Vagina (tissue), 2 donors: ENCODE measurements at regions not wholly inside any gene's neighbourhood (a gene's known extent, or its start where the extent isn't known, plus 50 kb on each side); places are given as distances from the start of the nearest gene placed in this dataset.

ENCODE experiments used
- DNase-seq, 2 donors: peaks; one replicate each; pipeline ENCODE4 v3.0.0-alpha.2; 2017; ENCODE audit errors: extremely low spot score in 2 of 2
- H3K27ac ChIP-seq: fragments of 200-600 bp; sonication (generic); one replicate; pipeline ENCODE4 v1.5.1; 2019
- H3K27me3 ChIP-seq: fragments of 200-600 bp; sonication (generic); one replicate; pipeline ENCODE4 v1.5.1; 2019
- H3K36me3 ChIP-seq, 2 donors: fragments of 200-600 bp; sonication (generic); one replicate each; pipeline ENCODE4 v1.5.1; 2017 to 2019
- H3K4me1 ChIP-seq: fragments of 200-600 bp; sonication (generic); one replicate; pipeline ENCODE4 v1.5.1; 2019
- H3K4me3 ChIP-seq, 2 donors: fragments of 200-600 bp; sonication (generic); 1 replicate in 1 of 2; 2 replicates in 1 of 2; pipeline ENCODE4 v1.5.1; 2016 to 2019
- H3K9me3 ChIP-seq: fragments of 200-600 bp; sonication (generic); one replicate; pipeline ENCODE4 v1.5.1; 2019
- POLR2A ChIP-seq, 2 donors: fragments of 450-650 bp; IDR thresholded peaks; one replicate each; pipeline ENCODE4 v1.6.1; 2017; ENCODE audit warnings: antibody characterized with exemption in 2 of 2, mild to moderate bottlenecking in 2 of 2, moderate library complexity in 2 of 2
- POLR2AphosphoS5 ChIP-seq, 2 donors: sonication (generic); formaldehyde crosslinking; IDR thresholded peaks; one replicate each; pipeline ENCODE4 v1.9.0; 2017; ENCODE audit warnings: antibody characterized with exemption in 2 of 2, mild to moderate bottlenecking in 2 of 2, low read depth in 1 of 2; ENCODE audit not compliant: insufficient read depth in 1 of 2
- intact Hi-C: fragments of 100-400 bp; cut with DNase I; formaldehyde crosslinking; loops from one replicate; pipeline ENCODE4 v1.15.1; 2023
- TF ChIP-seq, protein P1 (sequence below), 3 experiments: fragments of 450-650 bp in 2 of 3; fragments of 200-600 bp in 1 of 3; sonication (generic) in 1 of 3; IDR thresholded peaks; one replicate each; pipeline ENCODE4 v1.5.1; 2017 to 2019; ENCODE audit warnings: antibody characterized with exemption in 3 of 3, mild to moderate bottlenecking in 2 of 3, moderate library complexity in 2 of 3

DNA sequence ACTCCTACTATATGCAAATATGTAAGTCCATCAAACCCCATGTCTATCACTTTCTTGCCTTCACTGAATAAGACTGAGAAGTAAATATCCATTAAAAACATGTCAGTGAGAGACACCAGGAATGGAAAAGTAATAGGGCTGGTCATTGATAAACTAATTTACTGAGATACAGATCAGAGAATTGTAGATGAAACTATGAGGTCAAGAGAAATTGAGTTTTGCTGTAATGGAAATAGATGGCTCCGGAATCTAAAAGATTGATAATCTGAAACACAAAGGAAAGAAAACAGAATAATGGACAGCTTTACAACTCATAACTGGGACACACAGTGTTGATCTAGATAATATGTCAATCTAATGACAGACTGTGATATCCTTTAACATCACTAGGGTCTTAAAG is 1018.3 kb upstream of the RAG2 start:
- Histone ChIP-seq H3K27me3 (no peaks in the 10 kb centered on the region), H3K4me1 (no peaks in the 10 kb centered on the region), H3K9me3 (no peaks in the 10 kb centered on the region), H3K36me3 (no peaks in the 10 kb centered on the region), H3K4me3 (no peak overlapping the region), H3K27ac (no peak overlapping the region)
- intact Hi-C loops = loop anchor here (10.0 kb wide), 1 partner anchor 69 kb away; no protein-coding TSS in a partner anchor
- no peak for DNase-seq
- TF ChIP-seq POLR2AphosphoS5 (IDR thresholded peaks at IDR 0.05; ENCODE audit: insufficient read depth in 1 of 2, low read depth in 1 of 2) = no peak
- TF ChIP-seq, protein P1, sequence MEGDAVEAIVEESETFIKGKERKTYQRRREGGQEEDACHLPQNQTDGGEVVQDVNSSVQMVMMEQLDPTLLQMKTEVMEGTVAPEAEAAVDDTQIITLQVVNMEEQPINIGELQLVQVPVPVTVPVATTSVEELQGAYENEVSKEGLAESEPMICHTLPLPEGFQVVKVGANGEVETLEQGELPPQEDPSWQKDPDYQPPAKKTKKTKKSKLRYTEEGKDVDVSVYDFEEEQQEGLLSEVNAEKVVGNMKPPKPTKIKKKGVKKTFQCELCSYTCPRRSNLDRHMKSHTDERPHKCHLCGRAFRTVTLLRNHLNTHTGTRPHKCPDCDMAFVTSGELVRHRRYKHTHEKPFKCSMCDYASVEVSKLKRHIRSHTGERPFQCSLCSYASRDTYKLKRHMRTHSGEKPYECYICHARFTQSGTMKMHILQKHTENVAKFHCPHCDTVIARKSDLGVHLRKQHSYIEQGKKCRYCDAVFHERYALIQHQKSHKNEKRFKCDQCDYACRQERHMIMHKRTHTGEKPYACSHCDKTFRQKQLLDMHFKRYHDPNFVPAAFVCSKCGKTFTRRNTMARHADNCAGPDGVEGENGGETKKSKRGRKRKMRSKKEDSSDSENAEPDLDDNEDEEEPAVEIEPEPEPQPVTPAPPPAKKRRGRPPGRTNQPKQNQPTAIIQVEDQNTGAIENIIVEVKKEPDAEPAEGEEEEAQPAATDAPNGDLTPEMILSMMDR (IDR thresholded peaks at IDR 0.05) = no peak
- no peak for TF ChIP-seq POLR2A (IDR thresholded peaks at IDR 0.05)

DNA sequence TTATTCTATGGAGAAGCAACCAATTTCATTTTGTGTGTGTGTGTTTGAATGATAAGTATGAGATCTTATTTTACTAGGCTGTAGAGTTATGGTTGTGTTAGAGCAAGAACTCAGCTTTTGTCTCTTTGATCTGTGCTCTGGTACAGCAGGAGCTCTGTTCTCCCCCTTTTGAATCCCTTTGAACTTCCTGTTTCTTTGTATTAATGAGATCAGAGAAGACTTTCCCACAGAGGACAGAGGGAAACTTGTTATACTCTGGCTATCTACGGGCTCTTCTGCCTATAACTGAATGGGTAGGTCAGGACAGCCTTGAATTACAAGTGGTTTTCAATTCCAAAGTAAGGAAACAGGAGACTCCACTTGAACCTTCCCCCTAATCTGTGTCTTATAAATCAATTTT is 1015.0 kb upstream of the RAG2 start:
- H3K4me1 ChIP-seq = no peaks in the 10 kb centered on the region
- no peak for DNase-seq
- no peaks in the 10 kb centered on the region for H3K27me3 ChIP-seq
- no peak overlapping the region for H3K27ac ChIP-seq
- no peaks in the 10 kb centered on the region for H3K9me3 ChIP-seq
- TF ChIP-seq, protein P1 (IDR thresholded peaks at IDR 0.05) = no peak
- TF ChIP-seq POLR2A (IDR thresholded peaks at IDR 0.05) = no peak
- TF ChIP-seq POLR2AphosphoS5 (IDR thresholded peaks at IDR 0.05; ENCODE audit: insufficient read depth in 1 of 2, low read depth in 1 of 2) = no peak
- intact Hi-C loops = loop anchor here (10.0 kb wide), 1 partner anchor 72 kb away; no protein-coding TSS in a partner anchor
- no peak overlapping the region for H3K4me3 ChIP-seq
- no peaks in the 10 kb centered on the region for H3K36me3 ChIP-seq

DNA sequence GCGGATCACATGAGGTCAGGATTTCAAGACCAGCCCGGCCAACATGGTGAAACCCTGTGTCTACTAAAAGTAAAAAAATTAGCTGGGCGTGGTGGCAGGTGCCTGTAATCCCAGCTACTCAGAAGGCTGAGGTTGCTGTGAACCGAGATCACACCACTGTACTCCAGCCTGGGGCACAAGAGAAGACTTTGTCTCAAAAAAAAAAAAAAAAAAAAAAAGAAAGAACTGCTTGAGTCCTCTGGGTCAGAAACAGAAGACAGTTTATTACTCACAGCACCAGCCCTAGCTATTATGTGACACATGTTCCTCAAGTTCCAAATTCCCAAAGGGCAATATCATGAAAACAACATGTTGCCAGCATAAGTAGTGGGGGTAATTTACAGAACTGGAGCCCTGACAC is 1014.1 kb upstream of the RAG2 start:
- Histone ChIP-seq H3K27ac (no peak overlapping the region), H3K4me1 (no peaks in the 10 kb centered on the region), H3K36me3 (no peaks in the 10 kb centered on the region), H3K27me3 (no peaks in the 10 kb centered on the region), H3K9me3 (no peaks in the 10 kb centered on the region), H3K4me3 (no peak overlapping the region)
- DNase-seq = no peak
- TF ChIP-seq POLR2A (IDR thresholded peaks at IDR 0.05) (no peak), POLR2AphosphoS5 (IDR thresholded peaks at IDR 0.05; ENCODE audit: insufficient read depth in 1 of 2, low read depth in 1 of 2) (no peak)
- TF ChIP-seq, protein P1 (IDR thresholded peaks at IDR 0.05) = no peak
- intact Hi-C loops = loop anchor here (10.0 kb wide), 1 partner anchor 73 kb away; no protein-coding TSS in a partner anchor

DNA sequence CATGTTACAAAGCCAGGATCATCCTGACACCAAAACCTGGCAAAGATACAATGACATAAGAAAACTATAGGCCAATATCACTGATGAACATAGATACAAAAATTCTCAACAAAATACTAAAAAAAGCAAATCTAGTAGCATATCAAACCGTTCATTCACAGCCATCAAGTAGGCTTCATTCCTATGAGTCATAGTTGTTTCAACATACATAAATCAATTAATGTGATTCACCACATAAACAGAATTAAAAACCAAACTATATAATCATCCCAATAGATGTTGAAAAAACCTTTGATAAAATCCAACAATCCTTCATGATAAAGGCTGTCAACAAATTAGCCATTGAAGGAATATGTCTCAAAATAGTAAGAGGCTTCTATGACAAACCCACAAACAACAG is 1007.2 kb upstream of the RAG2 start:
- Histone ChIP-seq H3K4me1 (no peaks in the 10 kb centered on the region), H3K36me3 (no peaks in the 10 kb centered on the region), H3K4me3 (no peak overlapping the region), H3K9me3 (no peaks in the 10 kb centered on the region), H3K27ac (no peak overlapping the region), H3K27me3 (no peaks in the 10 kb centered on the region)
- TF ChIP-seq, protein P1 (IDR thresholded peaks at IDR 0.05) = no peak
- TF ChIP-seq POLR2A (IDR thresholded peaks at IDR 0.05) (no peak), POLR2AphosphoS5 (IDR thresholded peaks at IDR 0.05; ENCODE audit: insufficient read depth in 1 of 2, low read depth in 1 of 2) (no peak)
- intact Hi-C loops = no loop called here
- DNase-seq = no peak

DNA sequence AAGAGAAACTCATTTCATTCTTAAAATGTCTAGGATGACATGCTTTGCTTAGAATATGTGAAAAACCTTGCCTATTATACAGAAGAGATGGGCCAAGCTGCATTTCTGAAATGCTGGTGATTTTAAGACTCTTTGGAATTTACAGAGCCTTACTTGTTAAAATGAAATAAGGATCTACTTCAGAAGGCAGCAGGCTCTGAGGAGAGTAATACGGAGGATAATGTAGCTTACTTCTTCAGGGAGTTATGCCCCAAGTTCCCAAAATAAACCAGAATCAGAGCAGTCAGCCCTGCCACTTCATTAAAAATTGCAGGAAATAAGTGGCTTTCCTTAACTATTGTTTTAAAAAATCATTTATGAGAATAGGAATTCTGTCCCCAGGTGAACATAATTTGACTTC is 1000.3 kb upstream of the RAG2 start:
- no peaks in the 10 kb centered on the region for H3K36me3 ChIP-seq
- no peaks in the 10 kb centered on the region for H3K4me1 ChIP-seq
- H3K9me3 ChIP-seq = no peaks in the 10 kb centered on the region
- TF ChIP-seq POLR2AphosphoS5 (IDR thresholded peaks at IDR 0.05; ENCODE audit: insufficient read depth in 1 of 2, low read depth in 1 of 2) (no peak), POLR2A (IDR thresholded peaks at IDR 0.05) (no peak)
- TF ChIP-seq, protein P1 (IDR thresholded peaks at IDR 0.05) = no peak
- no peak overlapping the region for H3K4me3 ChIP-seq
- H3K27me3 ChIP-seq = no peaks in the 10 kb centered on the region
- intact Hi-C loops = no loop called here
- no peak overlapping the region for H3K27ac ChIP-seq
- no peak for DNase-seq
